ACC112 (cell line): ENCODE measurements at regions not wholly inside any gene's neighbourhood (a gene's known extent, or its start where the extent isn't known, plus 50 kb on each side); places are given as distances from the start of the nearest gene placed in this dataset.
"Not testable (repeated sequence)": the region's sequence is repeated elsewhere in the genome, so short reads cannot be mapped to it uniquely, and the experiment has no call there.

Source experiments
- H2AFZ ChIP-seq: fragments of 200-600 bp; sonication (generic); one replicate; pipeline ENCODE4 v1.6.0; 2017; ENCODE audit warnings: antibody characterized with exemption, low read length; ENCODE audit not compliant: unreplicated experiment
- H3K27ac ChIP-seq: fragments of 200-600 bp; sonication (generic); 2 replicates; pipeline ENCODE4 v1.5.1; 2014; ENCODE audit warnings: low read depth, mild to moderate bottlenecking, antibody characterized with exemption, low read length, moderate library complexity
- H3K27me3 ChIP-seq: fragments of 200-600 bp; sonication (generic); 2 replicates; pipeline ENCODE4 v1.6.1; 2014; ENCODE audit warnings: mild to moderate bottlenecking, antibody characterized with exemption, low read length, moderate library complexity, mixed read lengths; ENCODE audit not compliant: insufficient read depth
- H3K36me3 ChIP-seq: fragments of 200-600 bp; sonication (generic); 2 replicates; pipeline ENCODE4 v1.6.1; 2016; ENCODE audit warnings: mild to moderate bottlenecking, antibody characterized with exemption, low read length, moderate library complexity, mixed read lengths; ENCODE audit not compliant: insufficient read depth
- H3K4me1 ChIP-seq: fragments of 200-600 bp; sonication (generic); one replicate; pipeline ENCODE4 v1.6.1; 2016; ENCODE audit warnings: low read length, mixed read lengths; ENCODE audit not compliant: insufficient read depth, unreplicated experiment, control insufficient read depth
- H3K4me3 ChIP-seq: fragments of 200-600 bp; sonication (generic); 2 replicates; pipeline ENCODE4 v1.5.1; 2014; ENCODE audit warnings: mild to moderate bottlenecking, low read depth, low read length
- H3K79me2 ChIP-seq: fragments of 200-600 bp; sonication (generic); one replicate; pipeline ENCODE4 v1.6.0; 2016; ENCODE audit warnings: low read length; ENCODE audit not compliant: control insufficient read depth, unreplicated experiment, insufficient read depth

DNA sequence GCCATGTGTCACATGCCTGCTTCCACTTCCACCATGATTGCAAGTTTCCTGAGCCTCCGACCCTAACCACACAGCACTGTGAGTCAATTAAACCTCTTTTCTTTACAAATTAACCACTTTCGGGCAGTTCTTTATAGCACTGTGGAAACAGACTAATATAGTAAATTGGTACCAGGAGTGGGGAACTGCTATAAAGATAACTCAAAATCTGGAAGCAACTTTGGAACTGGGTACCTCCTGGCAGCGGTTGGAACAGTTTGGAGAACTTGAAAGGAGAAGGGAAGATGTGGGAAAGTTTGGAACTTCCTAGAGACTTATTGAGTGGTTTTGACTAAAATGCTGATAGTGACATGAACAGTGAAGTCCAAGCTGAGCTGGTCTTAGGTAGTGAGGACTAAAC lies 436.1 kb downstream of the TMEM121 start:
- H3K27ac ChIP-seq = no peak overlapping the region
- H3K27me3 ChIP-seq = no peaks in the 10 kb centered on the region
- no peaks in the 10 kb centered on the region for H3K4me1 ChIP-seq
- no peak overlapping the region for H3K4me3 ChIP-seq
- no peaks in the 10 kb centered on the region for H3K79me2 ChIP-seq
- H3K36me3 ChIP-seq = no peaks in the 10 kb centered on the region
- H2AFZ ChIP-seq = no peak overlapping the region

DNA sequence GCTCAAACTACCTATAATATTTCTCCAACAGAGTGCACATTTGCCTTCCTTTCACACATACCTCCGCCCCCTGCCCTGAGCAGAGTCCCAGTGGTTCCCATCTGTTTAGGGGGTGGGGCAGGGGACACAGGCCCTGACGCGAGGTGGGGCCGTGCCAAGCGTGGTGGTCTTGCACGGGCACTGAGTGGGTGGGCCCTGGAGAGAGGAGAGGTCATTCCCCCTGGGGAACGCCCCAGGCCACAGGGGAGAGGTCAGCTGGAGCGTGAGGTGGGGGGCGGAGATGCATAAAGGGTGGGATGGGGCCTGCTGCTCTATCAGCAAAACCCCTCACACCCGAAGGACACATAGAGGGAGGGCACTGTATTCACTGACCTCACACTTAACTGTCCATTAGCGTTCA lies 441.9 kb downstream of the TMEM121 start:
- no peaks in the 10 kb centered on the region for H3K36me3 ChIP-seq
- H3K4me3 ChIP-seq = no peak overlapping the region
- no peaks in the 10 kb centered on the region for H3K27me3 ChIP-seq
- no peaks in the 10 kb centered on the region for H3K4me1 ChIP-seq
- H3K79me2 ChIP-seq = no peaks in the 10 kb centered on the region
- no peak overlapping the region for H2AFZ ChIP-seq
- H3K27ac ChIP-seq = no peak overlapping the region

DNA sequence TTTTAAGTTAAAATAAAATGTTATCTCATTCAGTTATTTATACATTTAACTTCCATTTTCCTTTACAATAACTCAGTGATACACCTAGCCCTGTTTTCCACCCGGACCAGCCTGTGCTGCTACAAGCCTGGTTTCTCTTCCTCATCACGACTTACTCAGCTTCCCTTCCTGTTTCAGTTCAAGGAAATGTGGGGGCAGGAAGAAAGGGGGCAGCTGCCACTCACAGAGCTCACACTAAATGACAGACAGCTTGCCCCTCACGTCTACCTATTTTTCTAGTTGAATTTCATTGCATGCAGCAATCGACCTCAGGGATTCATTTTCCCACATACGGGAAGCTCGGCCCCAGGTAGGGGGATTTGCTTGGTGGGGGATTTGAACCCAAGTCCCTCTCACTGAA lies 442.6 kb downstream of the TMEM121 start:
- not testable (repeated sequence) for H3K4me1 ChIP-seq, H3K36me3 ChIP-seq, H3K27ac ChIP-seq, H2AFZ ChIP-seq, H3K4me3 ChIP-seq, H3K27me3 ChIP-seq, H3K79me2 ChIP-seq

DNA sequence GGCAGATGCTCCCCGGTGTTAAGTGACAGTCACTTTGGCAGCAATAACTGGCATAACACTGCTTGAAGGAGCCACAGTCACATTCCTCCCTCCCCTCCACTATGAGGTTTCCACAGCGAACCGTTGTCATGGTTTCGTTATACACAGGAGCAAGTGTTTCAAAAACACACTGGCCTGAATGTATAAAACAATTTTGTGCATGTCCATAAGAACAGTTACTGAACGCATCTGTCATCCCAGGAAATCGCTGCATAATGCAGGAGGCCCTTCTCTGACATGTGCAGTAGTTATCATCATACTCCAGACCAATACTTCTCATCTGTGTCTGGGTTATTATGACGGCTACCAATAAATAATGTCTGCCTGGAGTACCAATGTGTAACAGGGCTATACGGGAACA lies 444.4 kb downstream of the TMEM121 start:
- not testable (repeated sequence) for H3K79me2 ChIP-seq, H3K4me1 ChIP-seq

DNA sequence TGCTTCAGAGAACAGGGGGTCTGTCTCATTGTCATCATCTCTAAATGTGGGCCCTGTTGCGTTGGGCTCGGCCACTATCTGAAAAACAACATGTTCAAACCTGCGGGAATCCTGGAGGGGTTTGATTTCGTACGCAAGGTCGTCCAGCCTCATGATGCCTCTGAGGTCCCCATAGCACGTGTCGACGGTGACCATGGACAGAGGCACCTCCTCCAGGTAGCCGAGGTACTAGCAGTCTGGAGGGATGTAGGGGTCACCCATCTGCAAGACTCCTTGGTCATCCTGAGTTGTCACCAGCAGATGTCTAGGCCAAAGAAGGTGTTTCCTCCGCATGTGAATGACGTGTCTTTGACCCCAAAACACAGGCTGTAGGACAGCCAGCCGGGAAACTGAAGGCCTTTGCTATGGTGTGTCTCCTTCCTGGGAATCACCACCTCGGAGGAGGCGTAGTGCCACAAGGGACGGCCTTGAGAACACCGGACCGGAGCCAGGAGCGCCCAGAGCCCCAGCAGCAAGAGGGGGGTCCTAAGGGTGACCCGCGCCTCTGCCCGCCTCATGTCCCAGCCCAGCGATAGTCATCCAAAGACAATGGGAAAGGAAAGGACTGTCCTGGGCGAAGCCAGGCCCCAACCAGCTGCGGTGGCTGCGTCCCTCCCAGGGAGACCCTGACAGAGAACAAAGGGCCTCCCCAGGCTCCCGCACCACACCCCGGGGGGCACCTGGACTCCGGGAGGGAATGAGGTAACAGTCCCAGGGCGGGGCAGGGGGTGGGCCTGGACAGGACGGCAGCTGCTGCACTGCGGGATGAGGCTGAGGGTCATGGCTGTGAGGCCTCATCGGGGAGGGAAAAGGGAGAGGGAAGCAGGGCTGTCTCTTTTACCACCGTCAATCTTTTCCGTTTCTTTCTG lies 445.5 kb downstream of the TMEM121 start:
- no peaks in the 10 kb centered on the region for H3K4me1 ChIP-seq
- H3K4me3 ChIP-seq = no peak overlapping the region
- H3K27me3 ChIP-seq = no peaks in the 10 kb centered on the region
- no peak overlapping the region for H2AFZ ChIP-seq
- no peaks in the 10 kb centered on the region for H3K36me3 ChIP-seq
- no peak overlapping the region for H3K27ac ChIP-seq
- H3K79me2 ChIP-seq = no peaks in the 10 kb centered on the region

More for the DNA sequence above, 444.4 kb downstream of the TMEM121 start:
- not testable (repeated sequence) for H3K27me3 ChIP-seq, H3K36me3 ChIP-seq, H3K4me3 ChIP-seq, H3K27ac ChIP-seq, H2AFZ ChIP-seq

DNA sequence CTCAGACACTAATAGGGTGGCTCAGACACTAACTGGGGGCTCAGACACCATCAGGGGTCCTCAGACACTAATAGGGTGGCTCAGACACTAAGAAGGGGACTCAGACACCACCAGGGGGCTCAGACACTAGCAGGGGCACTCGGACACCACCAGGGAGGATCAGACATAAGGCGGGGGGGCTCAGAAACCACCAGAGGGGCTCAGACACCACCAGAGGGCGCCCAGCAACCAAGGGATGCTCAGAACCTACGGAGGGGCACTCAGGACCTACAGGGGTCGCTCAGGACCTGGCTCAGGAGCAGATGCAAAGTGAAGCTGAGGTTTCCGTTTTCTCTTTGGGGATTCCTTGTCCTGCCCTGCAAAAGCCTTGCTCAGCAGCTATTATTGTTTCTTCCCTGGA lies 448.5 kb downstream of the TMEM121 start:
- Histone ChIP-seq H3K4me1 (no peaks in the 10 kb centered on the region), H3K36me3 (no peaks in the 10 kb centered on the region)

DNA sequence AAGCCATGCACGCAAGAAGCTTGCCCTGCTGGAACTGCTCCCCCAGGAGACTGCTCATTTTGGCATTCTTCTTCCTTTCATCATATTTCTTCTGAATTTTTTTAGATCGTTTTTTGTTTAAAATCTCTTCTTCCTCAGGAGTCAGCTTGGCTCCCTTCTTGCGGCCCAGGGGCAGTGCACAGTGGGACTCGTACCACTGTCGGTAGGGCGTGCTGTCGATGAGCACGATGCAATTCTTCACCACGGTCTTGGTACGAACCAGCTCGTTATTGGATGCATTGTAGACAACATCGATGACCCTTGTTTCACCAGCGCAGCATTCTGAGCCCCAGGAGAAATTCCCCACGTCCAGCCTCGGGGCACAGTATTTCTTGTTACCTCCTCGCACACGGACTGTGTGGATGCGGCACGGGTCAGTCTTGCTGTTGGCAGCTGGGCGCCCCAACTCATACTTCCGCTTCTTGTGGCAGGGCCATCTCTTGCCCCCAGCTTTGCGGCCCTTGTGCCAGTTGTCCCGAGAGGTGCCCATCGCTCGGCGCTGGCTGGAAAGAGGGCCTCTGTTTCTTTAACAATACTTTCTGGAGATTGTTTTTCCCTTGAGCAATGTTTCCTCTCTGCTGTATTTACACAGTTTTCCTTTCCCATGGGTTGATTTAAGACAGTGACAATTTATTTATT lies 452.4 kb downstream of the TMEM121 start:
- H3K27me3 ChIP-seq = no peaks in the 10 kb centered on the region
- H3K4me1 ChIP-seq = no peaks in the 10 kb centered on the region
- H3K27ac ChIP-seq = no peak overlapping the region
- no peak overlapping the region for H3K4me3 ChIP-seq
- H3K36me3 ChIP-seq = no peaks in the 10 kb centered on the region
- no peaks in the 10 kb centered on the region for H3K79me2 ChIP-seq
- H2AFZ ChIP-seq = no peak overlapping the region

More for the DNA sequence above, 448.5 kb downstream of the TMEM121 start:
- no peak overlapping the region for H3K4me3 ChIP-seq
- H3K79me2 ChIP-seq = no peaks in the 10 kb centered on the region
- H3K27me3 ChIP-seq = no peaks in the 10 kb centered on the region
- H2AFZ ChIP-seq = no peak overlapping the region
- no peak overlapping the region for H3K27ac ChIP-seq

DNA sequence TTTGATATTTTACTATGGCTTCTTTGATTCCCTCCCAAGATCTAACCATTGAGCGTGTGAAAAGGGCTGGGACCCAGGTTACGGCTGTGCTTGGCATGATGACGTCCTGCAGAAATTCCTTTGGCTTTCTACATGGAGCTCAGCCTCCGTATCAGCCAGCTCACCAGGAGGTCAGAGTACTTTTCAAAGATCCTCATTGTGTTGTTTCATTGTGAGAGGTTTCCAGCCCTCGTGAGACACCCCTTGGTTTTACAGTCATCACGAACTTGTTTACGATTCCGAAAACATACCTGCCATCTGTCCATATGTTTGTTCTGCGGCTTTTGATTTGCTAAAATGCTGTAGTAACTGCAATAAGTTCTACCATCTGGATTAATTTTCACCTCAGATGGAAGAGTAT lies 453.1 kb downstream of the TMEM121 start:
- Histone ChIP-seq H3K36me3 (no peaks in the 10 kb centered on the region), H2AFZ (no peak overlapping the region), H3K4me3 (no peak overlapping the region), H3K27me3 (no peaks in the 10 kb centered on the region), H3K79me2 (no peaks in the 10 kb centered on the region), H3K4me1 (no peaks in the 10 kb centered on the region), H3K27ac (no peak overlapping the region)

DNA sequence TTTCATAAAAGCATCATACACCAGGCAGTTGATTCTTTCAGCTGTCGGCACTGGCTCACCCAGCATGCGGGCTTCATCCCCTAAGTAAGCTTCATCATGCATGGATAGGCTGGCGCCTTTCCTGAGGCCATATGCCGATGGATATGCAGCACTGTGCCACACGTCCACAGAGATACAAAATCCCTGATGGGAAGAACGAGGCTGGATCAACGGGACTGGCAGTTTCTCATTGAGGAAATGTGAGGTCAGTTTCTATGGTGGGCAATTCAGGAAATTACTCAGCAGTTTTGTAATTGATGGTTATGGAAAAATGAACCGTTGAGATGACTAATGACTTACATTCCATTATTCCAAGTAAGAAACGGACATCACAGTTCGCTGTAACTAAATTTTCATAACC lies 453.8 kb downstream of the TMEM121 start:
- H3K4me3 ChIP-seq = no peak overlapping the region
- no peaks in the 10 kb centered on the region for H3K27me3 ChIP-seq
- no peaks in the 10 kb centered on the region for H3K36me3 ChIP-seq
- no peak overlapping the region for H2AFZ ChIP-seq
- no peaks in the 10 kb centered on the region for H3K4me1 ChIP-seq
- H3K79me2 ChIP-seq = no peaks in the 10 kb centered on the region
- no peak overlapping the region for H3K27ac ChIP-seq

DNA sequence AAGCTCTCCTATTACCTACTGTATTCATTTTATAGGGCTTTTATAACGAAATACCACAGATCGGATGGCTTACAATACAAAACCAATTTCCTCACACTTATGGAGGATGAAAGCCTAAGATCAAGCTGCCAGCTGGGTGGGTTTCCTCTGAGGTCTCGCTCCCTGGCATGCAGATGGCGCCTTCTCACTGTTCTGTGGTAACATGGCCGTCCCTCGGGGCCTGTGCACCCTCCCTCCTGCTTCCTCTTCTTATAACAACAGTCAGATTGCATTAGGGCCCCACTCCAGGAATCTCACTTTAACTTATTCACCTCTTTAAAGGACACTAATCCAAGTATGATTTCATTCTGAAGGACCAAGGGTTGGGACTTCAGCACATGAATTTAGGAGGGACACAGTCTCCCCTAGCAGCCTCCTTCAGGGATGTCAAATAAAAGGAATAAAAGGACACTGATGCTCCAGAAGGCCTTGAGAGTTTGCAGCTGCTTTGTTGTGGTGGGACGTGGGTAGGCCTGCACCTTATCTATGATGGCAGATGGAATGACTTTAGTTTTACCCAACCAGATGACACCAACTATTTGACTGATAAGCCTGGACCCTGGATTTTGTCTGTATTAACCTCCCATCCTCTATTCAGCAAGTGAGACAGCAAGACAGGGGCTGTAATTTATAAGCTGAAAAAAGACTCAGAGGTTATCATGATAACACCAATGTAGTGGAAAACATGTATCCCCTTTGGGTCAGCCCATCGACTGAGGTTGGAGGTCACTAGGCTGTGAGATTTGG lies 455.3 kb downstream of the TMEM121 start:
- not testable (repeated sequence) for H3K79me2 ChIP-seq, H3K27me3 ChIP-seq, H3K4me1 ChIP-seq, H3K27ac ChIP-seq, H3K36me3 ChIP-seq, H2AFZ ChIP-seq, H3K4me3 ChIP-seq
